ENCODE measurements at regions not wholly inside any gene's neighbourhood (a gene's known extent, or its start where the extent isn't known, plus 50 kb on each side); places are given as distances from the start of the nearest gene placed in this dataset.

DNA sequence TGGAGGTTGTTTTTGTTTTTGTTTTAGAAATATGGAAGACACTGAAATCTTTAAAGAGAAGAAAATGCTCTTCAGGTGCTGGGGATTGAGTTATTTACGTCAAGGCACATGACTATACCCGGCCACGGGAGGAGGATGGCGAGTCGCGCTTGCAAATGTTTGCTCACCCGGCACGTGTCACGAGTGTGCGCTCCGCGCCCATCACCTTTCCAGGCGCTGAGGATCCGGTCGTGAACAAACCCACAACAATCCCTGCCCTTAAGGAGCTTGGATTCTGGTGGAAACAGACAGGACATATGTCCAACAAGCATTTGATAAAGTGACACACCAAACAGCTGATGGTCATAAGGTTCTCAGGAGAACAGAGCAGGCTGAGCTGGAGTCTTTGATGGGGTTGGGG is 715.5 kb downstream of the BRD1 start:
- Histone ChIP-seq H3K9me3 (ENCODE audit: low read length) (no peaks in the 10 kb centered on the region), H4K20me1 (ENCODE audit: insufficient read depth, low read length) (no peaks in the 10 kb centered on the region), H3K9ac (ENCODE audit: insufficient read depth, low read depth, low read length) (no peak overlapping the region), H3K79me2 (ENCODE audit: insufficient read depth, low read length) (no peaks in the 10 kb centered on the region), H3K4me1 (ENCODE audit: insufficient read depth, low read length) (no peaks in the 10 kb centered on the region), H3K36me3 (replicated peaks in 1 of 2; ENCODE audit: control insufficient read depth in 1 of 2, insufficient read depth in 2 of 2, low read length in 2 of 2) (no peaks in the 10 kb centered on the region), H3K27ac (ENCODE audit: extremely low read length, insufficient read depth, low read length) (no peak overlapping the region), H3K27me3 (ENCODE audit: control insufficient read depth in 1 of 2, insufficient read depth in 2 of 2, low read length in 2 of 2) (peaks cover 6 to 63% of the 10 kb centered on the region in 2 experiments; a peak in 4 of 5 replicates), H3K4me2 (ENCODE audit: low read depth, low read length) (no peak overlapping the region), H3K4me3 (replicated peaks in 1 of 3; ENCODE audit: insufficient read depth in 1 of 3, low read depth in 2 of 3, low read length in 3 of 3) (no peak overlapping the region), H2AFZ (ENCODE audit: low read length) (no peak overlapping the region)
- ATAC-seq (no peak), DNase-seq (ENCODE audit: low spot score) (no peak), FAIRE-seq (no peak)
- 40% methylated on average over 15 of the region's 15 CpGs for WGBS (ENCODE audit: low lambda C conversion rate)
- intact Hi-C loops (cut with micrococcal nuclease; ENCODE audit: unreplicated experiment), result no loop called here
- in situ Hi-C loops (cut with HindIII; ENCODE audit: extremely low pct_ligation_motif_present, low pct_unique_long_range_greater_than_20kb), result no loop called here
- ChIA-PET POLR2A (no interaction called here), CTCF (ENCODE audit: low intra/inter-chr PET ratio, low total read pairs) (no interaction called here)
- TF ChIP-seq SAFB2 (CRISPR knock-in tag; IDR thresholded peaks at IDR 0.05; ENCODE audit: borderline replicate concordance, low read depth) (no peak), ZNF660 (CRISPR knock-in tag; IDR thresholded peaks at IDR 0.05; ENCODE audit: borderline replicate concordance, low read depth) (no peak), KAT7 (CRISPR knock-in tag; IDR thresholded peaks at IDR 0.05; ENCODE audit: borderline replicate concordance) (no peak), TOE1 (CRISPR knock-in tag; IDR thresholded peaks at IDR 0.05) (no peak), ADNP (CRISPR knock-in tag; IDR thresholded peaks at IDR 0.05) (no peak), TBX3 (IDR thresholded peaks at IDR 0.05; ENCODE audit: borderline replicate concordance) (no peak), SMC3 (IDR thresholded peaks at IDR 0.05; ENCODE audit: low read length) (no peak), ZNF75D (CRISPR knock-in tag; IDR thresholded peaks at IDR 0.05; ENCODE audit: borderline replicate concordance) (no peak), FOSL2 (CRISPR knock-in tag; IDR thresholded peaks at IDR 0.05) (no peak), RAD21 (CRISPR knock-in tag; IDR thresholded peaks at IDR 0.05) (no peak), RAD51 (IDR thresholded peaks at IDR 0.05; ENCODE audit: borderline replicate concordance) (no peak), TSC22D2 (CRISPR knock-in tag; IDR thresholded peaks at IDR 0.05; ENCODE audit: borderline replicate concordance) (no peak), ZNF205 (CRISPR knock-in tag; IDR thresholded peaks at IDR 0.05) (no peak), ZNF891 (CRISPR knock-in tag; IDR thresholded peaks at IDR 0.05) (no peak), ZNF713 (CRISPR knock-in tag; IDR thresholded peaks at IDR 0.05) (no peak)
- TF ChIP-seq, protein P1, sequence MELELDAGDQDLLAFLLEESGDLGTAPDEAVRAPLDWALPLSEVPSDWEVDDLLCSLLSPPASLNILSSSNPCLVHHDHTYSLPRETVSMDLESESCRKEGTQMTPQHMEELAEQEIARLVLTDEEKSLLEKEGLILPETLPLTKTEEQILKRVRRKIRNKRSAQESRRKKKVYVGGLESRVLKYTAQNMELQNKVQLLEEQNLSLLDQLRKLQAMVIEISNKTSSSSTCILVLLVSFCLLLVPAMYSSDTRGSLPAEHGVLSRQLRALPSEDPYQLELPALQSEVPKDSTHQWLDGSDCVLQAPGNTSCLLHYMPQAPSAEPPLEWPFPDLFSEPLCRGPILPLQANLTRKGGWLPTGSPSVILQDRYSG (CRISPR knock-in tag; IDR thresholded peaks at IDR 0.05), result no peak
- TF ChIP-seq, protein P2, sequence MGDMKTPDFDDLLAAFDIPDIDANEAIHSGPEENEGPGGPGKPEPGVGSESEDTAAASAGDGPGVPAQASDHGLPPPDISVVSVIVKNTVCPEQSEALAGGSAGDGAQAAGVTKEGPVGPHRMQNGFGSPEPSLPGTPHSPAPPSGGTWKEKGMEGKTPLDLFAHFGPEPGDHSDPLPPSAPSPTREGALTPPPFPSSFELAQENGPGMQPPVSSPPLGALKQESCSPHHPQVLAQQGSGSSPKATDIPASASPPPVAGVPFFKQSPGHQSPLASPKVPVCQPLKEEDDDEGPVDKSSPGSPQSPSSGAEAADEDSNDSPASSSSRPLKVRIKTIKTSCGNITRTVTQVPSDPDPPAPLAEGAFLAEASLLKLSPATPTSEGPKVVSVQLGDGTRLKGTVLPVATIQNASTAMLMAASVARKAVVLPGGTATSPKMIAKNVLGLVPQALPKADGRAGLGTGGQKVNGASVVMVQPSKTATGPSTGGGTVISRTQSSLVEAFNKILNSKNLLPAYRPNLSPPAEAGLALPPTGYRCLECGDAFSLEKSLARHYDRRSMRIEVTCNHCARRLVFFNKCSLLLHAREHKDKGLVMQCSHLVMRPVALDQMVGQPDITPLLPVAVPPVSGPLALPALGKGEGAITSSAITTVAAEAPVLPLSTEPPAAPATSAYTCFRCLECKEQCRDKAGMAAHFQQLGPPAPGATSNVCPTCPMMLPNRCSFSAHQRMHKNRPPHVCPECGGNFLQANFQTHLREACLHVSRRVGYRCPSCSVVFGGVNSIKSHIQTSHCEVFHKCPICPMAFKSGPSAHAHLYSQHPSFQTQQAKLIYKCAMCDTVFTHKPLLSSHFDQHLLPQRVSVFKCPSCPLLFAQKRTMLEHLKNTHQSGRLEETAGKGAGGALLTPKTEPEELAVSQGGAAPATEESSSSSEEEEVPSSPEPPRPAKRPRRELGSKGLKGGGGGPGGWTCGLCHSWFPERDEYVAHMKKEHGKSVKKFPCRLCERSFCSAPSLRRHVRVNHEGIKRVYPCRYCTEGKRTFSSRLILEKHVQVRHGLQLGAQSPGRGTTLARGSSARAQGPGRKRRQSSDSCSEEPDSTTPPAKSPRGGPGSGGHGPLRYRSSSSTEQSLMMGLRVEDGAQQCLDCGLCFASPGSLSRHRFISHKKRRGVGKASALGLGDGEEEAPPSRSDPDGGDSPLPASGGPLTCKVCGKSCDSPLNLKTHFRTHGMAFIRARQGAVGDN (CRISPR knock-in tag; IDR thresholded peaks at IDR 0.05), result no peak
- BruUV-seq (replicated peaks), result no TSS peak

Data from HepG2 (cell line).